OCI-LY7 (cell line): ENCODE measurements at regions not wholly inside any gene's neighbourhood (a gene's known extent, or its start where the extent isn't known, plus 50 kb on each side); places are given as distances from the start of the nearest gene placed in this dataset.

Experiments
- BruUV-seq: library from RNA; stranded (reverse); fragments of 400-500 nt; replicated peaks from 2 replicates; lab custom pipeline; 2021; lab: Mats Ljungman, UMichigan
- CTCF ChIA-PET: fragments of 300-600 bp; sonication (Branson Sonifier 250); formaldehyde crosslinking; loops from one replicate; lab custom pipeline; 2022; ENCODE audit warnings: antibody characterized with exemption; ENCODE audit not compliant: unreplicated experiment; lab: Charles Lee
- POLR2A ChIA-PET: fragments of 300-600 bp; sonication (Branson Sonifier 250); formaldehyde crosslinking; loops from one replicate; lab custom pipeline; 2022; ENCODE audit warnings: antibody characterized with exemption; lab: Charles Lee
- DNase-seq: peaks from one replicate; pipeline ENCODE4 v3.0.0-alpha.2; 2015; ENCODE audit warnings: low spot score
- H2AFZ ChIP-seq: fragments of 200-600 bp; sonication (generic), shearing (Covaris generic); 2 replicates; pipeline ENCODE4 v1.6.1; 2014; ENCODE audit warnings: mild to moderate bottlenecking, antibody characterized with exemption, low read length, moderate library complexity
- H3K27ac ChIP-seq: fragments of 200-600 bp; sonication (generic); 2 replicates; pipeline ENCODE4 v1.5.1; 2014; ENCODE audit warnings: mixed run types, low read depth, mild to moderate bottlenecking, moderate library complexity, low read length, inconsistent platforms; ENCODE audit not compliant: poor library complexity, severe bottlenecking
- H3K36me3 ChIP-seq: fragments of 200-600 bp; sonication (generic); 2 replicates; pipeline ENCODE4 v1.6.1; 2014; ENCODE audit warnings: mild to moderate bottlenecking, antibody characterized with exemption, low read length, moderate library complexity, mixed read lengths; ENCODE audit not compliant: insufficient read depth
- H3K4me1 ChIP-seq: fragments of 200-600 bp; sonication (generic); 2 replicates; pipeline ENCODE4 v1.5.1; 2014; ENCODE audit warnings: mild to moderate bottlenecking, low read length; ENCODE audit not compliant: insufficient read depth, poor library complexity, severe bottlenecking
- H3K4me2 ChIP-seq: fragments of 200-600 bp; sonication (generic); 2 replicates; pipeline ENCODE4 v1.6.1; 2014; ENCODE audit warnings: mild to moderate bottlenecking, low read length
- H3K4me3 ChIP-seq: fragments of 200-600 bp; sonication (generic); 2 replicates; pipeline ENCODE4 v1.5.1; 2014; ENCODE audit warnings: mild to moderate bottlenecking, low read depth, low read length; ENCODE audit not compliant: poor library complexity, severe bottlenecking
- H3K79me2 ChIP-seq: fragments of 200-600 bp; sonication (generic); 2 replicates; pipeline ENCODE4 v1.6.1; 2016; ENCODE audit warnings: low read depth, mild to moderate bottlenecking, low read length, moderate library complexity, mixed read lengths; ENCODE audit not compliant: insufficient read depth
- H3K9me2 ChIP-seq: fragments of 200-600 bp; sonication (generic); 2 replicates; pipeline ENCODE4 v1.6.1; 2016; ENCODE audit warnings: mild to moderate bottlenecking, low read length, mixed read lengths; ENCODE audit not compliant: insufficient read depth
- H3K9me3 ChIP-seq: fragments of 200-600 bp; sonication (generic); 2 replicates; pipeline ENCODE4 v1.6.1; 2014; ENCODE audit warnings: mild to moderate bottlenecking, mixed run types, low read length, mixed read lengths
- H4K20me1 ChIP-seq: fragments of 200-600 bp; sonication (generic); 2 replicates; pipeline ENCODE4 v1.6.1; 2014; ENCODE audit warnings: mild to moderate bottlenecking, antibody characterized with exemption, low read length, moderate library complexity, mixed read lengths; ENCODE audit not compliant: insufficient read depth
- CTCF ChIP-seq: fragments of 200-600 bp; sonication (generic); conservative IDR thresholded peaks from 2 replicates; pipeline ENCODE4 v1.5.1; 2014; ENCODE audit warnings: mild to moderate bottlenecking, antibody characterized with exemption, low read length, moderate library complexity, mixed read lengths
- EZH2phosphoT487 ChIP-seq: fragments of 200-600 bp; sonication (generic); IDR thresholded peaks from 2 replicates; pipeline ENCODE4 v1.6.1; 2018; ENCODE audit warnings: low read depth, borderline replicate concordance, mild to moderate bottlenecking, mixed run types, antibody characterized with exemption, low read length, moderate library complexity, mixed read lengths
- intact Hi-C: fragments of 100-400 bp; cut with micrococcal nuclease; formaldehyde crosslinking; loops from one replicate; pipeline ENCODE4 v1.10.0; 2022; ENCODE audit not compliant: unreplicated experiment

GRCh38 chr13:63107179-63107943 is 1691.7 kb upstream of the PCDH20 start:
- Histone ChIP-seq H4K20me1 (no peaks in the 10 kb centered on the region), H3K79me2 (no peaks in the 10 kb centered on the region), H3K36me3 (no peaks in the 10 kb centered on the region), H3K9me2 (no peaks in the 10 kb centered on the region), H3K27ac (no peak overlapping the region), H3K4me2 (no peak overlapping the region), H3K4me1 (no peaks in the 10 kb centered on the region), H3K4me3 (no peak overlapping the region), H3K9me3 (no peaks in the 10 kb centered on the region), H2AFZ (no peak overlapping the region)
- POLR2A ChIA-PET = no interaction called here
- CTCF ChIA-PET = no interaction called here
- BruUV-seq = no TSS peak
- no peak for DNase-seq
- no peak for TF ChIP-seq CTCF
- no peak for TF ChIP-seq EZH2phosphoT487
- intact Hi-C loops = no loop called here

GRCh38 chr13:63094717-63095116 is 1679.1 kb upstream of the PCDH20 start:
- intact Hi-C loops = no loop called here

More at GRCh38 chr13:63094717-63095116, 1679.1 kb upstream of the PCDH20 start:
- H3K36me3 ChIP-seq = no peaks in the 10 kb centered on the region
- ChIA-PET CTCF (no interaction called here), POLR2A (no interaction called here)
- H3K4me2 ChIP-seq = no peak overlapping the region
- TF ChIP-seq CTCF = no peak
- no peak for TF ChIP-seq EZH2phosphoT487
- no peaks in the 10 kb centered on the region for H3K9me2 ChIP-seq
- no peak overlapping the region for H2AFZ ChIP-seq
- H3K4me3 ChIP-seq = no peak overlapping the region
- no peaks in the 10 kb centered on the region for H3K79me2 ChIP-seq
- H3K9me3 ChIP-seq = no peaks in the 10 kb centered on the region
- H4K20me1 ChIP-seq = no peaks in the 10 kb centered on the region
- BruUV-seq = no TSS peak
- H3K4me1 ChIP-seq = no peaks in the 10 kb centered on the region
- no peak for DNase-seq
- no peak overlapping the region for H3K27ac ChIP-seq
